Small intestine (tissue), 7 donors: ENCODE measurements at regions not wholly inside any gene's neighbourhood (a gene's known extent, or its start where the extent isn't known, plus 50 kb on each side); places are given as distances from the start of the nearest gene placed in this dataset.

ENCODE experiments used
- DNase-seq, 2 donors: peaks; one replicate each; pipeline versions ENCODE4 v3.0.0 to v3.0.0-alpha.2; 2013
- FAIRE-seq: peaks from 2 replicates; lab custom pipeline; 2012; peaks lifted over from hg19 to GRCh38; lab: Jason Lieb, UNC
- H3K27ac ChIP-seq, 3 donors: one replicate each; pipeline ENCODE4 v1.5.1; 2013; ENCODE audit warnings: low read length in 2 of 3, mild to moderate bottlenecking in 2 of 3, control low read depth in 1 of 3, inconsistent platforms in 1 of 3, low read depth in 1 of 3, moderate library complexity in 1 of 3
- H3K27me3 ChIP-seq, 3 donors: one replicate each; pipeline ENCODE4 v1.6.1; 2013; ENCODE audit warnings: low read length in 3 of 3, inconsistent platforms in 1 of 3; ENCODE audit not compliant: control insufficient read depth in 3 of 3, insufficient read depth in 3 of 3
- H3K36me3 ChIP-seq, 3 donors: one replicate each; pipeline ENCODE4 v1.6.1; 2013; ENCODE audit warnings: low read length in 3 of 3, inconsistent platforms in 1 of 3, low read depth in 1 of 3, mild to moderate bottlenecking in 1 of 3, moderate library complexity in 1 of 3; ENCODE audit not compliant: control insufficient read depth in 3 of 3, insufficient read depth in 2 of 3
- H3K4me1 ChIP-seq, 3 donors: one replicate each; pipeline ENCODE4 v1.6.1; 2013; ENCODE audit warnings: low read length in 2 of 3, inconsistent platforms in 1 of 3, low read depth in 1 of 3, mild to moderate bottlenecking in 1 of 3, moderate library complexity in 1 of 3; ENCODE audit not compliant: control insufficient read depth in 3 of 3, insufficient read depth in 2 of 3
- H3K4me3 ChIP-seq, 3 donors: one replicate each; pipeline ENCODE4 v1.5.1; 2013; ENCODE audit warnings: low read length in 3 of 3, control low read depth in 1 of 3, inconsistent platforms in 1 of 3, low read depth in 1 of 3, mild to moderate bottlenecking in 1 of 3, moderate library complexity in 1 of 3
- H3K9me3 ChIP-seq, 2 donors: one replicate each; pipeline ENCODE4 v1.6.1; 2013; ENCODE audit warnings: low read depth in 1 of 2, low read length in 1 of 2; ENCODE audit not compliant: control insufficient read depth in 2 of 2, insufficient read depth in 1 of 2
- WGBS, 3 donors: extraction: QIAGEN DNeasy Blood & Tissue Kit; methylation state at CpG; one replicate each; pipeline ENCODE4 v1.1.7; 2013; 5-methylcytosine and 5-hydroxymethylcytosine counted together
- donor health status: healthy with polysubstance abuse.
- donor health status: control.
- donor health status: control.
- donor health status: Bipolar disorder and iron deficiency.
- donor health status: healthy.

DNA sequence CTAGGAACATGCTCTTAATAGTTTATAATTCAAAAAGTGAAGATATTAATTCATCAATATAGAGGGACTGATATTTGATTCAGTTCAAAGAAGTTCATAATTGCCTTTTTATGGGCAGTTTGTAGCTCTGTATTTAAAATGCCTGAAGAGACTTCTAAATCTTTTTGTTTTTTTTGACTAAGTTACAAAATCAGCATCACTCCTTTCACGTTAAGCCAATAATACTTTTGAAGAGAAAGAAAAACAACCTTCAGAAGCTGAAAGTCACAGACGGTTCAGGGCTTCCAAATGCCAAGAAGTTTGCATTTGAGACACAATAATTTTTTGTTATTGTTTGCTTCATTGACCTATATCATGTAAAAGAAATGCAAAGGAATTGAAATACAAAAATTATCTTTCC is 394.6 kb upstream of the NR2F2 start:
- WGBS, 3 donors = 72 to 80% (median 76%) methylated on average over 2 of the region's 2 CpGs
- H3K4me3 ChIP-seq = no peak overlapping the region
- no peaks in the 10 kb centered on the region for H3K4me1 ChIP-seq
- H3K27me3 ChIP-seq = no peaks in the 10 kb centered on the region
- no peak for FAIRE-seq
- no peaks in the 10 kb centered on the region for H3K9me3 ChIP-seq
- no peak overlapping the region for H3K27ac ChIP-seq
- DNase-seq = no peak
- H3K36me3 ChIP-seq = no peaks in the 10 kb centered on the region

DNA sequence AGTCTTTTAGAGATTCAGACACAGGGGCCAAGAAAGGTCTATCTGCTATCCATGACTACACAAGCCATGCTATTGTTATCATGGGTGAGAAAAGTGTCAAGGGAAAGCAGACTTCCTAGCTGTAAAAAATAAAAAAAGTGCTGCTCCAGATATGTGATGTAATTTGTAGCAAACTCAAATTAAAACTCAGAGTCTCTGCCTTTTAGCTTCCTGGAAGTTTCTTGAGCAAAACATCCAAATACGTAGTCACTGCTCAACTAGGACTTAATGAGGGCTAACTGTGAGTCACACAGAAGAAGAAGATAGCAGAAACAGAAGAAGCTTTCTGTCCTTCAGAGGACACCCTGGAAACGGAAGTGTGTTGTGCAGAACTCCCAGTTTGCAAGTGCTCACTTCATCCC is 393.4 kb upstream of the NR2F2 start:
- Histone ChIP-seq H3K36me3 (no peaks in the 10 kb centered on the region), H3K9me3 (no peaks in the 10 kb centered on the region), H3K27me3 (no peaks in the 10 kb centered on the region), H3K4me3 (no peak overlapping the region), H3K4me1 (no peaks in the 10 kb centered on the region), H3K27ac (no peak overlapping the region)
- FAIRE-seq (no peak), DNase-seq (no peak)
- WGBS, 3 donors = 72 to 78% (median 76%) methylated on average over 2 of the region's 2 CpGs

- FAIRE-seq (no peak), DNase-seq (no peak)
- no peaks in the 10 kb centered on the region for H3K4me1 ChIP-seq
- no peak overlapping the region for H3K4me3 ChIP-seq
- H3K27ac ChIP-seq = no peak overlapping the region
- no peaks in the 10 kb centered on the region for H3K36me3 ChIP-seq
- H3K9me3 ChIP-seq = no peaks in the 10 kb centered on the region
- WGBS, 3 donors = 88 to 90% (median 89%) methylated on average over 14 of the region's 14 CpGs
- no peaks in the 10 kb centered on the region for H3K27me3 ChIP-seq
Observed at GRCh38 chr15:95940431-95940985, 390.0 kb upstream of the NR2F2 start.

GRCh38 chr15:95944193-95944592 is 386.3 kb upstream of the NR2F2 start:
- no peaks in the 10 kb centered on the region for H3K4me1 ChIP-seq
- H3K27ac ChIP-seq = no peak overlapping the region
- no peak for DNase-seq
- no peaks in the 10 kb centered on the region for H3K36me3 ChIP-seq
- WGBS, 3 donors = 10 to 42% (median 18%) methylated on average over 1 of the region's 1 CpG
- no peaks in the 10 kb centered on the region for H3K9me3 ChIP-seq
- H3K27me3 ChIP-seq = no peaks in the 10 kb centered on the region
- no peak for FAIRE-seq
- H3K4me3 ChIP-seq = no peak overlapping the region

DNA sequence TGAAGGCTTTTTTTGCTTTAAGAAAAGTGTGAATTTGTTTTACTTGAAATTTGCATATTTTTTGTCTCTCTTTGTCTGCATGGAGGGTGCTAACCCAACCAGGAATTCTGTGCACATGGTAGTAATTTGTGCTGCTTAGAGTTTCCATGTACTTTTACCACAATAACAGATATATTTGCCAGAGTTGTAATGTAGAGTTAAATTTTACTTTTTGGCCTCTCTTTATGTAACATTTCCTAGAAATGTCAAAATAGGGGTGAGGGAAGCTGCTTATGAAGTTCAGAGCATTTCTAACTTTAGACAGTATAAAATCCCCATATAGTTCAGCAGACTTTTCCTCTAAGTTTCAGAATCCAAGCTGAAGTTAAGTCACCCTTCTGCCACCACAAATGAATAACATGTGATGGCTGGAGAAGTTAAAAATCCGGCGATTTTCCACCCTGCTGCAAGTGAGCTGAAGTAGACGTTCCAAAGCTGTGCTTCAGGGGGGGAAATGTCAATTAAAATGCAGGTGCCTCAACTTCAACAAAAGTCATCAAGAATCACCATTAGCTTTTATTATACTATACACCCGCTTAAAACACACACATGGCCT is 385.7 kb upstream of the NR2F2 start:
- Histone ChIP-seq H3K27ac (no peak overlapping the region), H3K36me3 (no peaks in the 10 kb centered on the region), H3K9me3 (no peaks in the 10 kb centered on the region), H3K4me1 (no peaks in the 10 kb centered on the region), H3K4me3 (no peak overlapping the region), H3K27me3 (no peaks in the 10 kb centered on the region)
- FAIRE-seq (no peak), DNase-seq (no peak)
- WGBS, 3 donors = 69 to 79% (median 77%) methylated on average over 4 of the region's 4 CpGs

DNA sequence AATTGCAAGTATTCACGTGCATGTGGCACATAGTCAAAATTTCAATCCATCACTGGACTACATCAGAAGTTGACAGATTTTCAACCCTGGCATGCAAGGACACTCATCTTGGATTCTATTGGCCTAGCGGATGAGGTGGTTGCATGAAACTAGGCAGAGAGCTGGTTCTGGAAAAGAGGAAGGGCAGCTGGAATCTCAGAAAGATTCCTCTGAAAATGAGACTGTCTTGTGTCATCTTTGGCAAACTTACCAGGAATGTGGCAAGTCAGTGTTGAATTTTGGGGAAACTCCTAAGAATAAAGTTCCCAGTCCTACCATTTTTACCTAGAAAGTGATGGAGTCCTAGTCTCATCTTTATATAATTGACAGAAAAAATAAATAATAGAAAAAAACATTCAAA is 384.3 kb upstream of the NR2F2 start:
- DNase-seq (no peak), FAIRE-seq (no peak)
- WGBS, 3 donors = 81 to 94% (median 91%) methylated on average over 2 of the region's 2 CpGs
- no peak overlapping the region for H3K4me3 ChIP-seq
- peaks cover 0 to 2% (median 0%) of the 10 kb centered on the region in 3 donors for H3K4me1 ChIP-seq
- H3K36me3 ChIP-seq = no peaks in the 10 kb centered on the region
- H3K9me3 ChIP-seq = no peaks in the 10 kb centered on the region
- no peak overlapping the region for H3K27ac ChIP-seq
- no peaks in the 10 kb centered on the region for H3K27me3 ChIP-seq

GRCh38 chr15:95946926-95947325 is 383.6 kb upstream of the NR2F2 start:
- Histone ChIP-seq H3K4me1 (peaks cover 0 to 2% (median 0%) of the 10 kb centered on the region in 3 donors), H3K9me3 (no peaks in the 10 kb centered on the region), H3K27ac (no peak overlapping the region), H3K4me3 (no peak overlapping the region), H3K36me3 (no peaks in the 10 kb centered on the region), H3K27me3 (no peaks in the 10 kb centered on the region)
- DNase-seq = no peak
- 73 to 87% (median 85%) methylated on average over 2 of the region's 2 CpGs for WGBS, 3 donors
- no peak for FAIRE-seq

DNA sequence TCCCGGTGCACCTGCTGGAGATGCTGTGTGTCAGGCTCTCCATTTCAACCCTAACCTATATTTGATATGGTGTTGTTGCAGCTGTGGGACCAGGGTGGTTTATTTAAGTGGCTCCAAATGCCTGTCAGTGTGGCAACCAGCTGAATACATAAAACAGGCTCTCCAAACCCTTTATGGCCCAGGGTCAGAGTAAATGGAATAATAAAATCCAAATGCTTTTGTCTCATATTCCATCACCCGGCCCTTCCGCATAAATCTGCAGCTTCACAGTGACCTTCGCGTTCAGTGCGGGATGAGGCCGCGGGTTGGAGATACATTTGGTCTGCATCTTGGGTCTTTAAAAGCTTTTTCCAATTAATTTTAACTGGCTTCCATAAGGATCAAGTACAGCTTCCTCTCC is 382.1 kb upstream of the NR2F2 start:
- Histone ChIP-seq H3K27me3 (no peaks in the 10 kb centered on the region), H3K27ac (no peak overlapping the region), H3K4me3 (no peak overlapping the region), H3K4me1 (peaks cover 0 to 2% (median 0%) of the 10 kb centered on the region in 3 donors), H3K9me3 (no peaks in the 10 kb centered on the region), H3K36me3 (no peaks in the 10 kb centered on the region)
- DNase-seq (no peak), FAIRE-seq (no peak)
- WGBS, 3 donors = 94 to 95% (median 95%) methylated on average over 8 of the region's 8 CpGs

DNA sequence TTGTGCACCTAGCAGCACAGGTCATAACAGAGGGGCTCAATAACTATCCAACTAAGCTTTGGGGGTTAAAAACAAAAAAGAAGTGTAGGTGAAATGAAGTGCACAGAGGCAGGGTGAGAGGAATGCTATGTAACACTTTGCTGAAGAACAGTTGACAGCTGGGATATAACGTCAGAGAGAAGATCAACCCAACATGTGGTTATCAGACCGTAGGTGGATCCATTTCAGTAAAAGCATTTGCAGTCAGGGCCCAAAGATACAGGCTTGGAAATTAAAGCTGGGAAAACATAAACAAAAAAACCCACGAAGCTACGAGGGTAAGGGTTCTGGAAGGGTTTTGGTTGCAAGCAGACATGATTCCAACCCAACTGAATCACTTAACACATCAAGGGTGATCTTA is 377.5 kb upstream of the NR2F2 start:
- Histone ChIP-seq H3K36me3 (no peaks in the 10 kb centered on the region), H3K4me1 (peaks cover 0 to 2% (median 0%) of the 10 kb centered on the region in 3 donors), H3K27me3 (no peaks in the 10 kb centered on the region), H3K4me3 (no peak overlapping the region), H3K9me3 (peaks cover 0 to 5% of the 10 kb centered on the region in 2 donors), H3K27ac (no peak overlapping the region)
- 72 to 77% (median 75%) methylated on average over 4 of the region's 4 CpGs for WGBS, 3 donors
- FAIRE-seq (no peak), DNase-seq (no peak)
